Fibroblast of mammary gland (primary cell): ENCODE measurements at regions not wholly inside any gene's neighbourhood (a gene's known extent, or its start where the extent isn't known, plus 50 kb on each side); places are given as distances from the start of the nearest gene placed in this dataset.
A peak's percentile ranks its signal among the peaks of the same experiment; 100 is the strongest.

Source experiments
- DNase-seq: peaks from one replicate; pipeline ENCODE4 v3.0.0-alpha.2; 2010; ENCODE audit warnings: low read depth
- H3K4me3 ChIP-seq: 2 replicates; pipeline ENCODE4 v1.5.1; 2011; ENCODE audit warnings: low read depth, mild to moderate bottlenecking, low read length, moderate library complexity; ENCODE audit not compliant: control insufficient read depth
- TF ChIP-seq, protein P1 (sequence below): conservative IDR thresholded peaks from 2 replicates; pipeline ENCODE4 v1.5.1; 2011; ENCODE audit warnings: low read depth, low read length, inconsistent platforms; ENCODE audit not compliant: control insufficient read depth, insufficient read depth

DNA sequence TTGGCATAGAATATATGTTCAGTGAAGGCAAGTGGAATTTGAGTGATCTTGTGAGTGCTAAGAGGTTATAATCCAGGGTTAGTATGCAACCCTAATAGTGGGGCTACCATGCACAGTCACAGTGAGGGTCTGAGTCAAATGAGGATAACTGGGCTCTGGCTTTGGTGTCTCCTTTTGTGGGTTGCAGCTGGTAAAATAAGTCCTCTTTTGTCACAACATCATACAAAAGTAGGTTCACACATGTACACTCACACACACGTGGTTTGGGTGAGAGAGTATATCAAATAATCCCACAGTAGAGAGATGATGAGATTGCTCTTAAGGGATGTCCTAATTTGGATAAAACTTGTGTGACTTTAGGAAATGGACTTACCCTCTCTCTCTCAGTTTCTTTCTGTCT is 79.6 kb upstream of the EOLA2 start:
- no peak overlapping the region for H3K4me3 ChIP-seq
- no peak for DNase-seq
- TF ChIP-seq, protein P1, sequence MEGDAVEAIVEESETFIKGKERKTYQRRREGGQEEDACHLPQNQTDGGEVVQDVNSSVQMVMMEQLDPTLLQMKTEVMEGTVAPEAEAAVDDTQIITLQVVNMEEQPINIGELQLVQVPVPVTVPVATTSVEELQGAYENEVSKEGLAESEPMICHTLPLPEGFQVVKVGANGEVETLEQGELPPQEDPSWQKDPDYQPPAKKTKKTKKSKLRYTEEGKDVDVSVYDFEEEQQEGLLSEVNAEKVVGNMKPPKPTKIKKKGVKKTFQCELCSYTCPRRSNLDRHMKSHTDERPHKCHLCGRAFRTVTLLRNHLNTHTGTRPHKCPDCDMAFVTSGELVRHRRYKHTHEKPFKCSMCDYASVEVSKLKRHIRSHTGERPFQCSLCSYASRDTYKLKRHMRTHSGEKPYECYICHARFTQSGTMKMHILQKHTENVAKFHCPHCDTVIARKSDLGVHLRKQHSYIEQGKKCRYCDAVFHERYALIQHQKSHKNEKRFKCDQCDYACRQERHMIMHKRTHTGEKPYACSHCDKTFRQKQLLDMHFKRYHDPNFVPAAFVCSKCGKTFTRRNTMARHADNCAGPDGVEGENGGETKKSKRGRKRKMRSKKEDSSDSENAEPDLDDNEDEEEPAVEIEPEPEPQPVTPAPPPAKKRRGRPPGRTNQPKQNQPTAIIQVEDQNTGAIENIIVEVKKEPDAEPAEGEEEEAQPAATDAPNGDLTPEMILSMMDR: no peak

GRCh38 chrX:150018931-150019361 is 80.7 kb upstream of the EOLA2 start:
- peak; percentile 3 for DNase-seq
- TF ChIP-seq, protein P1: no peak
- H3K4me3 ChIP-seq: no peak overlapping the region

DNA sequence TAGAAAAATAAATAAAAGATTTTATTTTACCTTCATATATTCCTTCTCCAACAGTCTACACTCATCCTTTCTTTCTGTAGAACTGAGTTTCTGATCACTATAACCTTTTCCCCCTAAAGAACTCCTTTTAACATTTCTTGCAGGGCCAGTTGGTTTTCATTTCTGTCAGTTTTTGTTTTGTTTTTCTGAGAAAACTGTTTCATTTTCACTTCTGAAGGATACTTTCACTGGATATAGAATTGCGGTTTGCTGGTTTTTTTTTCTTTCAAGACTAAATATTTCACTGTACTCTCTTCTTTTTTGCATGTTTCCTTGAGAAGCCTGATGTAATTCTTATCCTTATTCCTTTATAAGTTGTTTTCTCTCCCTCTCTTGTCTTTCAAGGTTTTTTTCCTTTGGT is 90.4 kb upstream of the EOLA2 start:
- TF ChIP-seq, protein P1: no peak
- DNase-seq: no peak
- no peak overlapping the region for H3K4me3 ChIP-seq

- DNase-seq: peak; percentile 73
- H3K4me3 ChIP-seq: no peak overlapping the region
- TF ChIP-seq, protein P1: no peak
These were observed 94.5 kb upstream of the EOLA2 start for GRCh38 chrX:150032742-150033141.

DNA sequence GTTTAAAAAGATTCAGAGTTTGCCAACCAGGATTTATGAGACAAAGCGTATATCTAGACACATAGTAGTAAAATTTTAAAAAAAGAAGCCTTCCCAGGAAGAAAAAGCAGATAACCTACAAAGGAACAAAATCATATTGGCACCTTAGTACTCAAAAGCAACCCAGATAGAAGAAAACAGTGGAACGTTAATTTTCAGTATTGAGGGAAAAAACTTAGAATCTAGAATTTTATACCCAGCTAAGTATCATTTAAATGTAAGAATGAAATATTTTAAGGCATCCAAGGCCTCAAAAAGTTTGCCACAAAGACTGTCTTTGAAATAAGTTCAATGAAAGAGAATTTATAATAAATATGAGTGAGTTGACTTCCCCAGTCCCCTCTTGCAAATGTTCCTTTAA is 96.5 kb upstream of the EOLA2 start:
- no peak overlapping the region for H3K4me3 ChIP-seq
- TF ChIP-seq, protein P1: no peak
- no peak for DNase-seq

- no peak overlapping the region for H3K4me3 ChIP-seq
- DNase-seq: peak; percentile 49
- TF ChIP-seq, protein P1: no peak
These were observed 97.2 kb upstream of the EOLA2 start for GRCh38 chrX:150035531-150035930.

GRCh38 chrX:150036181-150036580 is 97.9 kb upstream of the EOLA2 start:
- DNase-seq: peak; percentile 71
- H3K4me3 ChIP-seq: no peak overlapping the region
- TF ChIP-seq, protein P1: no peak
